Ovary (tissue), 7 donors: ENCODE measurements at regions not wholly inside any gene's neighbourhood (a gene's known extent, or its start where the extent isn't known, plus 50 kb on each side); places are given as distances from the start of the nearest gene placed in this dataset.

Experiments used
- DNase-seq, 5 donors: peaks; one replicate each; pipeline ENCODE4 v3.0.0-alpha.2; 2019 to 2020
- H3K27ac ChIP-seq, 2 donors: fragments of 200-600 bp; one replicate each; pipeline versions ENCODE4 v1.5.1 to v1.8.0; 2019 to 2022
- H3K27me3 ChIP-seq: fragments of 200-600 bp; one replicate; pipeline ENCODE4 v1.8.0; 2022
- H3K36me3 ChIP-seq: fragments of 200-600 bp; sonication (generic); one replicate; pipeline ENCODE4 v1.5.1; 2019
- H3K4me1 ChIP-seq: one replicate; pipeline ENCODE4 v1.8.1; 2013; ENCODE audit warnings: mild to moderate bottlenecking, moderate library complexity; ENCODE audit not compliant: insufficient read depth
- H3K4me3 ChIP-seq: fragments of 200-600 bp; sonication (generic); one replicate; pipeline ENCODE4 v1.5.1; 2017
- H3K9me3 ChIP-seq, 2 donors: fragments of 200-600 bp in 1 of 2; sonication (generic) in 1 of 2; one replicate each; pipeline versions ENCODE4 v1.5.1 to v1.8.1; 2013 to 2019; ENCODE audit warnings: mild to moderate bottlenecking in 1 of 2, moderate library complexity in 1 of 2
- EP300 ChIP-seq: sonication (generic); formaldehyde crosslinking; IDR thresholded peaks from one replicate; pipeline ENCODE4 v1.6.1; 2017; ENCODE audit warnings: antibody characterized with exemption
- POLR2A ChIP-seq: fragments of 450-650 bp; IDR thresholded peaks from one replicate; pipeline ENCODE4 v1.6.1; 2017; ENCODE audit warnings: antibody characterized with exemption, mild to moderate bottlenecking, moderate library complexity
- WGBS, 3 donors: extraction: QIAGEN DNeasy Blood & Tissue Kit in 1 of 3; methylation state at CpG; one replicate each; pipeline versions ENCODE4 v1.1.5 to v1.1.7; 2013 to 2017; 5-methylcytosine and 5-hydroxymethylcytosine counted together
- intact Hi-C, 4 donors: fragments of 100-400 bp; cut with DNase I; formaldehyde crosslinking; loops; one replicate each; pipeline versions ENCODE4 v1.11.0 to v1.15.1; 2022 to 2023
- TF ChIP-seq, protein P1 (sequence below), 3 donors: fragments of 450-650 bp in 2 of 3; fragments of 200-600 bp in 1 of 3; IDR thresholded peaks; one replicate each; pipeline versions ENCODE4 v1.5.1 to v1.8.0; 2016 to 2022; ENCODE audit warnings: antibody characterized with exemption in 3 of 3, mild to moderate bottlenecking in 1 of 3
- donor health status: DM: no; HTN: no; CAD: no; lungs with moderate emphysema.
- donor health status: DM: no; HTN: no; CAD: no.
- donor health status: Bipolar disorder and iron deficiency.
- donor health status: DM: no; HTN: no; CAD: no.
- donor health status: DM: yes; HTN: yes; CAD: no.

- TF ChIP-seq EP300 (no peak), POLR2A (no peak)
- TF ChIP-seq, protein P1, sequence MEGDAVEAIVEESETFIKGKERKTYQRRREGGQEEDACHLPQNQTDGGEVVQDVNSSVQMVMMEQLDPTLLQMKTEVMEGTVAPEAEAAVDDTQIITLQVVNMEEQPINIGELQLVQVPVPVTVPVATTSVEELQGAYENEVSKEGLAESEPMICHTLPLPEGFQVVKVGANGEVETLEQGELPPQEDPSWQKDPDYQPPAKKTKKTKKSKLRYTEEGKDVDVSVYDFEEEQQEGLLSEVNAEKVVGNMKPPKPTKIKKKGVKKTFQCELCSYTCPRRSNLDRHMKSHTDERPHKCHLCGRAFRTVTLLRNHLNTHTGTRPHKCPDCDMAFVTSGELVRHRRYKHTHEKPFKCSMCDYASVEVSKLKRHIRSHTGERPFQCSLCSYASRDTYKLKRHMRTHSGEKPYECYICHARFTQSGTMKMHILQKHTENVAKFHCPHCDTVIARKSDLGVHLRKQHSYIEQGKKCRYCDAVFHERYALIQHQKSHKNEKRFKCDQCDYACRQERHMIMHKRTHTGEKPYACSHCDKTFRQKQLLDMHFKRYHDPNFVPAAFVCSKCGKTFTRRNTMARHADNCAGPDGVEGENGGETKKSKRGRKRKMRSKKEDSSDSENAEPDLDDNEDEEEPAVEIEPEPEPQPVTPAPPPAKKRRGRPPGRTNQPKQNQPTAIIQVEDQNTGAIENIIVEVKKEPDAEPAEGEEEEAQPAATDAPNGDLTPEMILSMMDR (IDR thresholded peaks at IDR 0.05): no peak
- no peaks in the 10 kb centered on the region for H3K36me3 ChIP-seq
- H3K4me3 ChIP-seq: no peak overlapping the region
- no peaks in the 10 kb centered on the region for H3K27me3 ChIP-seq
- DNase-seq: no peak
- no peak overlapping the region for H3K27ac ChIP-seq
- 85 to 87% (median 87%) methylated on average over 7 of the region's 7 CpGs for WGBS, 3 donors
- intact Hi-C loops: no loop called here
- H3K4me1 ChIP-seq: no peaks in the 10 kb centered on the region
- H3K9me3 ChIP-seq: no peaks in the 10 kb centered on the region
Measured at GRCh38 chr9:88291056-88291455, 97.2 kb upstream of the SPIN1 start.

- WGBS, 3 donors: 87 to 90% (median 90%) methylated on average over 8 of the region's 8 CpGs
- TF ChIP-seq POLR2A (no peak), EP300 (no peak)
- TF ChIP-seq, protein P1 (IDR thresholded peaks at IDR 0.05): no peak
- H3K4me3 ChIP-seq: no peak overlapping the region
- no peaks in the 10 kb centered on the region for H3K9me3 ChIP-seq
- DNase-seq: no peak
- no peaks in the 10 kb centered on the region for H3K36me3 ChIP-seq
- intact Hi-C loops: loop anchor here in 1 of 4 donors (5.0 kb wide), 1 partner anchor 112 kb away; no protein-coding TSS in a partner anchor
- no peak overlapping the region for H3K27ac ChIP-seq
- no peaks in the 10 kb centered on the region for H3K4me1 ChIP-seq
- H3K27me3 ChIP-seq: no peaks in the 10 kb centered on the region
Measured at GRCh38 chr9:88289532-88289931, 98.7 kb upstream of the SPIN1 start.

DNA sequence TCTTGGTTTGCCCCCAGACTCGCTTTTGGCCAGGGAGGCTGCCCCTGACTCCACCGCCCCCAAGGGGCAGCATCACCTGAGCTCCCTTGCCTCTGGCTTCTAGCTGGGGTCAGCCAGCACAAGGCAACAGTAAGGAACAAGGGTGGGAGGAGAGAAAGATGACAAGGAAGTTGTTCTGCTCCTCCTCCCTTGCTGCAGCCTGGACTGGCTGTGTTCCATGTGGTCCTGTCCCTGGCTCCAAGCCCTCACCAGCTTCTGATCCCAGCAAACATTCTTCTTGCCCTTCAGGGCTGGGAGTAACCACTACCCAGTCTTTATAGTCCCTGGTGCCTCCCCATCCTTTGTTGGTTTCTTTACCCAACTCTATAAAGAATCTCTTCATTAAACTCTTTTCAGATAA is 100.3 kb upstream of the SPIN1 start:
- no peak overlapping the region for H3K4me3 ChIP-seq
- H3K9me3 ChIP-seq: no peaks in the 10 kb centered on the region
- no peaks in the 10 kb centered on the region for H3K36me3 ChIP-seq
- no peak for DNase-seq
- 75 to 82% (median 78%) methylated on average over 2 of the region's 2 CpGs for WGBS, 3 donors
- H3K4me1 ChIP-seq: no peaks in the 10 kb centered on the region
- intact Hi-C loops: loop anchor here in 1 of 4 donors (5.0 kb wide), 1 partner anchor 111 kb away; no protein-coding TSS in a partner anchor
- no peaks in the 10 kb centered on the region for H3K27me3 ChIP-seq
- no peak overlapping the region for H3K27ac ChIP-seq
- TF ChIP-seq POLR2A: no peak
- TF ChIP-seq EP300: no peak
- TF ChIP-seq, protein P1 (IDR thresholded peaks at IDR 0.05): no peak

GRCh38 chr9:88280816-88281382 is 107.3 kb upstream of the SPIN1 start:
- H3K4me3 ChIP-seq: no peak overlapping the region
- H3K27me3 ChIP-seq: no peaks in the 10 kb centered on the region
- no peak overlapping the region for H3K27ac ChIP-seq
- 69 to 70% (median 70%) methylated on average over 10 of the region's 10 CpGs for WGBS, 3 donors
- H3K4me1 ChIP-seq: no peaks in the 10 kb centered on the region
- TF ChIP-seq POLR2A: no peak
- no peak for TF ChIP-seq EP300
- TF ChIP-seq, protein P1 (IDR thresholded peaks at IDR 0.05): no peak
- intact Hi-C loops: no loop called here
- no peaks in the 10 kb centered on the region for H3K36me3 ChIP-seq
- DNase-seq: no peak
- H3K9me3 ChIP-seq: no peaks in the 10 kb centered on the region
